Lower leg skin (tissue), 4 donors: ENCODE measurements at regions not wholly inside any gene's neighbourhood (a gene's known extent, or its start where the extent isn't known, plus 50 kb on each side); places are given as distances from the start of the nearest gene placed in this dataset.
"Not testable (repeated sequence)": the region's sequence is repeated elsewhere in the genome, so short reads cannot be mapped to it uniquely, and the experiment has no call there.

ENCODE experiments used
- DNase-seq, 2 donors: peaks; one replicate each; pipeline ENCODE4 v3.0.0-alpha.2; 2019; ENCODE audit warnings: low spot score in 2 of 2
- H3K4me3 ChIP-seq: fragments of 200-600 bp; sonication (generic); 2 replicates; pipeline ENCODE4 v1.5.1; 2017; ENCODE audit warnings: mild to moderate bottlenecking, low read depth; ENCODE audit not compliant: poor library complexity, severe bottlenecking
- CTCF ChIP-seq, 3 donors: fragments of 450-650 bp; IDR thresholded peaks; one replicate each; pipeline ENCODE4 v1.5.1; 2016; ENCODE audit warnings: antibody characterized with exemption in 3 of 3, mild to moderate bottlenecking in 3 of 3, moderate library complexity in 2 of 3
- POLR2A ChIP-seq, 2 donors: fragments of 450-650 bp; IDR thresholded peaks; one replicate each; pipeline ENCODE4 v1.6.1; 2016 to 2017; ENCODE audit warnings: antibody characterized with exemption in 2 of 2, mild to moderate bottlenecking in 1 of 2, moderate library complexity in 1 of 2
- WGBS, 2 donors: methylation state at CpG; one replicate each; pipeline ENCODE4 v1.1.5; 2018; 5-methylcytosine and 5-hydroxymethylcytosine counted together
- intact Hi-C: fragments of 100-400 bp; cut with DNase I; formaldehyde crosslinking; loops from one replicate; pipeline ENCODE4 v1.15.0; 2023; ENCODE audit warnings: low total_unique reads

GRCh38 chr22:25407859-25408229 lies 156.6 kb upstream of the GRK3 start:
- WGBS, 2 donors = 97 to 98% methylated on average over 2 of the region's 2 CpGs
- DNase-seq = peak in 1 of 2 donors; percentile 52
- TF ChIP-seq CTCF (IDR thresholded peaks at IDR 0.05) = no peak
- no peak for TF ChIP-seq POLR2A (IDR thresholded peaks at IDR 0.05)
- intact Hi-C loops = no loop called here
- H3K4me3 ChIP-seq = no peak overlapping the region

- TF ChIP-seq CTCF (IDR thresholded peaks at IDR 0.05) (no peak), POLR2A (IDR thresholded peaks at IDR 0.05) (no peak)
- H3K4me3 ChIP-seq = no peak overlapping the region
- intact Hi-C loops = no loop called here
- DNase-seq = peak in 1 of 2 donors; percentile 75
- 68 to 71% methylated on average over 3 of the region's 3 CpGs for WGBS, 2 donors
Observed at GRCh38 chr22:25409240-25409639, 155.2 kb upstream of the GRK3 start.

GRCh38 chr22:25410849-25411248 lies 153.6 kb upstream of the GRK3 start:
- intact Hi-C loops = no loop called here
- TF ChIP-seq CTCF (IDR thresholded peaks at IDR 0.05) (no peak), POLR2A (IDR thresholded peaks at IDR 0.05) (no peak)
- WGBS, 2 donors = 88% methylated on average over 4 of the region's 4 CpGs
- H3K4me3 ChIP-seq = no peak overlapping the region
- DNase-seq = no peak

- intact Hi-C loops = no loop called here
- DNase-seq = no peak
- no peak overlapping the region for H3K4me3 ChIP-seq
- 95 to 100% methylated on average over 1 of the region's 1 CpG for WGBS, 2 donors
- no peak for TF ChIP-seq POLR2A (IDR thresholded peaks at IDR 0.05)
- TF ChIP-seq CTCF (IDR thresholded peaks at IDR 0.05) = no peak
Observed at GRCh38 chr22:25413620-25414019, 150.9 kb upstream of the GRK3 start.

GRCh38 chr22:25415731-25416130 lies 148.7 kb upstream of the GRK3 start:
- WGBS, 2 donors = 59 to 67% methylated on average over 4 of the region's 4 CpGs
- H3K4me3 ChIP-seq, intact Hi-C loops, DNase-seq: not testable (repeated sequence)

GRCh38 chr22:25417826-25418225 lies 146.6 kb upstream of the GRK3 start:
- WGBS, 2 donors = 44 to 94% methylated on average over 2 of the region's 2 CpGs
- intact Hi-C loops, DNase-seq: not testable (repeated sequence)

GRCh38 chr22:25419247-25420113 lies 145.0 kb upstream of the GRK3 start:
- peak in 1 of 2 donors; percentile 56 for DNase-seq
- intact Hi-C loops = no loop called here
- TF ChIP-seq POLR2A (IDR thresholded peaks at IDR 0.05) = no peak
- TF ChIP-seq CTCF (IDR thresholded peaks at IDR 0.05) = no peak
- WGBS, 2 donors = 8% methylated on average over 25 of the region's 25 CpGs
- H3K4me3 ChIP-seq = no peak overlapping the region

More at GRCh38 chr22:25417826-25418225, 146.6 kb upstream of the GRK3 start:
- not testable (repeated sequence) for H3K4me3 ChIP-seq

GRCh38 chr22:25420114-25420441 lies 144.4 kb upstream of the GRK3 start:
- intact Hi-C loops, H3K4me3 ChIP-seq, DNase-seq: not testable (repeated sequence)
- 45 to 47% methylated on average over 6 of the region's 6 CpGs for WGBS, 2 donors
